ENCODE measurements at regions not wholly inside any gene's neighbourhood (a gene's known extent, or its start where the extent isn't known, plus 50 kb on each side); places are given as distances from the start of the nearest gene placed in this dataset.

- FAIRE-seq, result peak; percentile 53
Measured at GRCh38 chr10:28250782-28251181, 52.1 kb downstream of the MPP7 start.

GRCh38 chr10:28250358-28250757 lies 52.5 kb downstream of the MPP7 start:
- no peak for FAIRE-seq

DNA sequence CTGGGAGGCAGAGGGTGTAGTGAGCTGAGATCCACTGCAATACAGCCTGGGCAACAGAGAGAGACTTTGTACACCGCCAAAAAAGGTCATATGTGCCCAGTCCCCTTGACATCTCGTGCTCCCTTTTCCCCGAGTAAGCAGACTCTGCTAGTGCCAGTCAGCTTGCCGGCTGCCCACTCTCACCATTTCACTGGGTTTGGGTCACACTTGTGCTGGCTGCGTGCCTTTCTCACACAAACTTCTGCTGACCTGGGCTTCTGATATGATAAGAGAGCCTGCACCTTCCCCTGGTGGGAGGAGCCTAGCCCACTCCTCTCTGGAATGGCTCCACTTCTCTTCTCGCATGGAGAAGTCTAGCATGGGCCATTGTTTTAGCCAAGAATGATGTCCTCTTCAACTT lies 53.4 kb downstream of the MPP7 start:
- FAIRE-seq, result no peak

GRCh38 chr10:28248092-28248491 lies 54.8 kb downstream of the MPP7 start:
- FAIRE-seq, result no peak

DNA sequence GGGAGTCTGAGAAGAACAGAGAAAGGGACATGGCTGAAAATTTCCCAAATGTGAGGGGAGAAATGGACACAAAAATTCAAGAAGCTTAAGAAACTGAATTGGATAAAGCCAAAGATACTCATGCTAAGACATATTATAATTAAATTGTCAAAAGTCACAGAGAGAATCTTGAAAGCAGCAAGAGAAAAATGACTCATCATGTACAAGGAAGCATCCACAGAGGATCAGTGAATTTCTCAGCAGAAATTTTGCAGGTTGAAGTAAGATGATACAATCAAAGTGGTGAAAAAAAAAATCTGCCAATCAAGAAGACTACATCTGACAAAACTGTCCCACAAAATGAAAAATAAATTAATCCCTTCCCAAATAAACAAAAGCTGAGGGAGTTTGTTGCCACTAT lies 56.8 kb downstream of the MPP7 start:
- FAIRE-seq, result no peak

DNA sequence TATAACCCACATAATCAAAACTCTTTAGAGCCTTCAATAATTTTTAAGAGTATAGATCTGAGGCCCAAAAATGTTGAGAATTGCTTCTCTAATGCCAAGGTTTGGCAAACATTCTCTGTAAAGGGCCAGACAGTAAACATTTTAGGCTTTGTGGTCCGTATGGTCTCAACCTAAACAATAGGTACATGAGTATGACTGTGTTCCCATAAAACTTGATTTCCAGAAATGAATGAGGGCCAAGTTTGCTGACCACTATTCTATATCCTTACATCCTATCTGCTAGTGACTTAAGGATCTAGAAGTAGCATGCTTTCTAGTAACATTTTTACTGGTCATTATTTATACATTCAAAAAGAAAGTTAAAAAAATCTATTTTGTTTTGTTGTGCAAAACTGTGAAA lies 58.9 kb downstream of the MPP7 start:
- FAIRE-seq, result no peak

- no peak for FAIRE-seq
Measured at GRCh38 chr10:28242555-28243204, 60.2 kb downstream of the MPP7 start.

GRCh38 chr10:28241741-28242399 lies 61.0 kb downstream of the MPP7 start:
- FAIRE-seq, result no peak

- peak; percentile 31 for FAIRE-seq
Measured at GRCh38 chr10:28240400-28240799, 62.5 kb downstream of the MPP7 start.

GRCh38 chr10:28236591-28236990 lies 66.3 kb downstream of the MPP7 start:
- FAIRE-seq, result no peak

- FAIRE-seq, result no peak
Measured at GRCh38 chr10:28220811-28221210, 82.1 kb downstream of the MPP7 start.

DNA sequence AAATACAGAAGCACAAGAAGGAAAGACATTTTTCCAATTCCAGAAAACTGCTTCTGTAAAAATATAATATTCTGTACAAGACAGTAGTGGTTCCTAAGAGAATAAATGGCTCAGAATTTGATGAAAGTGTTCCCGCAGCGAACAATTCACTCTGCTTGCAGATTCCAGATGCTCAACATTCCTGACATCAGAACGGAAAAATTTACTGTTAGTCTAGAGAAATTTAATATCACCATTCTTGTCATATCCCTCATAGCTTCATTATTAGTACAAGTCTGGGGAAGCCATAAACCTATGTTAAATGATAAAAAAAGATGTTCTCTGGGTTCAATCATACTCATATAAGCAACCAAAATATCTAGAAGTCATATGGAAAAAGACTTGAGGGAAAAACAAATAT lies 83.6 kb downstream of the MPP7 start:
- no peak for FAIRE-seq

GRCh38 chr10:28217848-28218247 lies 85.0 kb downstream of the MPP7 start:
- no peak for FAIRE-seq

GRCh38 chr10:28215930-28216329 lies 86.9 kb downstream of the MPP7 start:
- FAIRE-seq, result no peak

DNA sequence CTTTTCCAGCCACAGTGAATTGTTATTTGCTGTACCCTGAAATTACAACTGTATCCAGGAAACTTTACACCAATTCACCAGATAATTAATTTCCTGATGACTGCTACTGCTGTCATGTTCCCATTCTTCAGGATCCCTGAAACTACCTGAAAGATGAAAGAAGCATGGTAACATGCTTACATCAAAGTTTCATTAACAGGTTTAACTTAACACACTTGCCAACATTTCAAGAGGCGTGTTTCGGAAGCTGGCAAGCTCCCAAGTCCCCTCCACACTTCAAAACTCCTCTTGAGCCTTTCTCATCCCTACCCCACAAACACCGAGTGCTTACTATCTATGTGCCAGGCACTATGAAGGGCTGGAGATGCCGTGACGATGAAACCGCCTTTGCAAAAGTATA lies 88.6 kb downstream of the MPP7 start:
- FAIRE-seq, result no peak

DNA sequence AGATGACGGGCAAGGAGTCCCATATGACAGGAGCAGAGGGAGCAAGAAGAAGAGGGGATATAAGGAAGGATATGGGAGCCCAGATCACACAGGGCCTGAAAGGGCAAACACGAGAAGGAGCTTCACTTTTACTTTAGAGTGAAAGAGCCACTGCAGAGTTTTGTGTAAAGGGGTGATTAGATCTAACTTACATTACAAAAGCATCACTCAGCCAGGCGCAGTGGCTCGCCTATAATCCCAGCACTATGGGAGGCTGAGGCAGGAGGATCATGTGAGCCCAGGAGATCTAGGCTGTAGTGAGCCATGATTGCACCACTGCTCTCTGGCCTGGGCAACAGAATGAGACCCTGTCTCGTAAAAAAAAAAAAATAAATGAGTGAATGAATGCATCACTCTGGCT lies 91.1 kb downstream of the MPP7 start:
- no peak for FAIRE-seq

DNA sequence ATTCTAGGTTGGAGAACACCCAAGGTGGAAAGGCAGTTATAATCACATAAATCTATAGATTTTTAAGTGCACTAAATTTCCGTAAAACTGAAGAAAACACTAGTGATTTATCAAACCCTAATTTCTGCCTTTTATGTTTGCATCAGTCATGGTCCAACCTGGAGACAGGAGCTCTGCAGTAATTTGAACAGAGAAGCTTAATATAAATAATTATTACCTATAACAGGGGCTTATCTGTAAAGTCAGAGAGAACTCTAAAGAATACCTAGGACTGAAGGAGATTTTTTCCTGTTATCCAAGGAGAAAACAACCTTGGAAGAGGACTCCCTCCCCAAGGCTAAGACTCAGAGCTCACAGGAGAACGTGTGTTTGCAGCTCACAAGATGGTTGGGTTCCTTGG lies 95.1 kb downstream of the MPP7 start:
- FAIRE-seq, result no peak

GRCh38 chr10:28202941-28203352 lies 99.9 kb downstream of the MPP7 start:
- no peak for FAIRE-seq

DNA sequence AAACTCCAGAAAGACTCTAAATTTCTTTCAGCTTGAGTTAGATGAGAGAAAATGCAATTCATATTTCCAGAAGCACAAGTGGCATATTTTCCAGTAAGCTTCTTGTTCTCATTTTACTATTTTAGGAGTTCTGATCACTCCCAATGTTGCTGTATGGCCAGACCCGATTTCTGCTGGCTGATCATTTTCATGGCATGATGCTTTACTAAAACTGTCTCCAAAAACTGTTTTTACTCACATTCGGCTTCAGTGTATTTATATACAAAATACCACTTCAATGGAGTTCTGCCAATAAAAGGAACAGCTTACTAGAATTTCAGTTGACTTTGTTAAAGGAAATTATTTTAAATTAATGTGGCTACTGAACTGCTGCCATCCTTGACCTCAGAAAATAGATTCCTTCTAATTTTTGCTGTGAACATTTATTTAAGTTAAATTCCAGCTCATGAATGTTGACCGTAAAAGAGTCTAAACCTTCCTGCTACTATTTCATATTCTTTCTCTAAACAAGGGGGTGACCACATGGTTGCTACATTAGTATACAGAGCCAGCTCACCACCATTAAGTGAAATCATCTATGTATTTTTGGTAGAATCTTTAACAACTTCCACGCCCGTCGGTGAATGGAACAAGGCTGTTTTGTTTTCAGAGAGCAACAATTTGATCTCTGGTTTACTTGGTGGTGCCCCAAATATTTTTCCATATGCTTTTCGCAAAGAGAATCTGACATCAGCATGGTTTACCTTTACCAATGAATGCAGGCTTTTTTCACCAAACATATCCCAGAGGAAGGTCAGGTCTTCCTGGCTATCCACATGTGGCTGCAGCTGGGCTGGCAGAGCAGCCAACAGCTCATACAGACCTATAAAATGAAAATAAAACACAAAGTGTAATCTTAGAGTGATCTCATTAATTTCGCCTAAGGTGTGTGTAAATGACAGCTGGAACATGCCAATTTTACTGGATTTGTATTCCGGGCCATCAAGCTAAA lies 101.2 kb downstream of the MPP7 start:
- FAIRE-seq, result no peak

- FAIRE-seq, result no peak
Measured at GRCh38 chr10:28200775-28201174, 102.1 kb downstream of the MPP7 start.

GRCh38 chr10:28199941-28200340 lies 102.9 kb downstream of the MPP7 start:
- no peak for FAIRE-seq

- FAIRE-seq, result no peak
Measured at GRCh38 chr10:28190196-28190595, 112.7 kb downstream of the MPP7 start.

DNA sequence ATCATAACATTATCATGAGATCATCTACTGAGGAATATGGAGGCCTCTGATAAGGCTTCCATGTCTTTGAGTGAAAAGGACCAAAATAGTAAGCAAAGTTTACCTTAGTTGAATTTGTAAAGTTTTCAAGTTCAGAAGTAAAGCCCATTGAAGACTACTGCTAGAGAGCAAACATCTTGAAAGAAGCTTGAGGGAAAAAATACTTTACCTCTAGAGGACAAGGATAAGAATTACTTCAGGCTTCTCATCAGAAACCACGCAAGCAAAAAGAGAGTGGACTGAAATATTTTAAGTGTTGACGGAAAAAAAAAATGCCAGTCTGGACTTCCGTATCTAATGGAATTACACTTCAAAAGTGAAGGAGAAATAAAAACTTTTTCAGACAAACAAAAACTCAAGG lies 114.3 kb downstream of the MPP7 start:
- no peak for FAIRE-seq

Data from colon (tissue), 2 donors.